HK-2 (cell line): ENCODE measurements at regions not wholly inside any gene's neighbourhood (a gene's known extent, or its start where the extent isn't known, plus 50 kb on each side); places are given as distances from the start of the nearest gene placed in this dataset.

Experiments
- DNase-seq: peaks from one replicate; pipeline ENCODE4 v3.0.0-alpha.2; 2018; ENCODE audit not compliant: unreplicated experiment

- DNase-seq: no peak
Measured at GRCh38 chr4:127049526-127049925, 583.2 kb upstream of the INTU start.

- DNase-seq: no peak
Measured at GRCh38 chr4:127052742-127053141, 580.0 kb upstream of the INTU start.

GRCh38 chr4:127055357-127055756 is 577.4 kb upstream of the INTU start:
- no peak for DNase-seq

GRCh38 chr4:127069675-127070074 is 563.1 kb upstream of the INTU start:
- no peak for DNase-seq

GRCh38 chr4:127071443-127071842 is 561.3 kb upstream of the INTU start:
- no peak for DNase-seq

- no peak for DNase-seq
Measured at GRCh38 chr4:127080141-127080540, 552.6 kb upstream of the INTU start.

GRCh38 chr4:127081041-127081440 is 551.7 kb upstream of the INTU start:
- DNase-seq: no peak

- DNase-seq: no peak
Measured at GRCh38 chr4:127082986-127083385, 549.8 kb upstream of the INTU start.

GRCh38 chr4:127084666-127085065 is 548.1 kb upstream of the INTU start:
- DNase-seq: no peak

- DNase-seq: no peak
Measured at GRCh38 chr4:127097061-127097460, 535.7 kb upstream of the INTU start.

- DNase-seq: no peak
Measured at GRCh38 chr4:127102361-127102760, 530.4 kb upstream of the INTU start.

- no peak for DNase-seq
Measured at GRCh38 chr4:127103681-127104115, 529.1 kb upstream of the INTU start.

- DNase-seq: no peak
Measured at GRCh38 chr4:127113844-127114362, 518.9 kb upstream of the INTU start.

- DNase-seq: no peak
Measured at GRCh38 chr4:127118681-127119080, 514.1 kb upstream of the INTU start.

- DNase-seq: no peak
Measured at GRCh38 chr4:127120441-127121090, 512.2 kb upstream of the INTU start.

GRCh38 chr4:127124919-127125318 is 507.8 kb upstream of the INTU start:
- no peak for DNase-seq

- DNase-seq: no peak
Measured at GRCh38 chr4:127126718-127127117, 506.0 kb upstream of the INTU start.

GRCh38 chr4:127131527-127131926 is 501.2 kb upstream of the INTU start:
- no peak for DNase-seq

GRCh38 chr4:127134490-127134889 is 498.3 kb upstream of the INTU start:
- no peak for DNase-seq

GRCh38 chr4:127138586-127138985 is 494.2 kb upstream of the INTU start:
- DNase-seq: no peak

GRCh38 chr4:127139788-127140286 is 492.9 kb upstream of the INTU start:
- DNase-seq: no peak

GRCh38 chr4:127140306-127140705 is 492.5 kb upstream of the INTU start:
- no peak for DNase-seq

- no peak for DNase-seq
Measured at GRCh38 chr4:127141856-127142255, 490.9 kb upstream of the INTU start.
